ENCODE measurements at regions not wholly inside any gene's neighbourhood (a gene's known extent, or its start where the extent isn't known, plus 50 kb on each side); places are given as distances from the start of the nearest gene placed in this dataset.

- TF ChIP-seq, protein P1, sequence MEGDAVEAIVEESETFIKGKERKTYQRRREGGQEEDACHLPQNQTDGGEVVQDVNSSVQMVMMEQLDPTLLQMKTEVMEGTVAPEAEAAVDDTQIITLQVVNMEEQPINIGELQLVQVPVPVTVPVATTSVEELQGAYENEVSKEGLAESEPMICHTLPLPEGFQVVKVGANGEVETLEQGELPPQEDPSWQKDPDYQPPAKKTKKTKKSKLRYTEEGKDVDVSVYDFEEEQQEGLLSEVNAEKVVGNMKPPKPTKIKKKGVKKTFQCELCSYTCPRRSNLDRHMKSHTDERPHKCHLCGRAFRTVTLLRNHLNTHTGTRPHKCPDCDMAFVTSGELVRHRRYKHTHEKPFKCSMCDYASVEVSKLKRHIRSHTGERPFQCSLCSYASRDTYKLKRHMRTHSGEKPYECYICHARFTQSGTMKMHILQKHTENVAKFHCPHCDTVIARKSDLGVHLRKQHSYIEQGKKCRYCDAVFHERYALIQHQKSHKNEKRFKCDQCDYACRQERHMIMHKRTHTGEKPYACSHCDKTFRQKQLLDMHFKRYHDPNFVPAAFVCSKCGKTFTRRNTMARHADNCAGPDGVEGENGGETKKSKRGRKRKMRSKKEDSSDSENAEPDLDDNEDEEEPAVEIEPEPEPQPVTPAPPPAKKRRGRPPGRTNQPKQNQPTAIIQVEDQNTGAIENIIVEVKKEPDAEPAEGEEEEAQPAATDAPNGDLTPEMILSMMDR (IDR thresholded peaks at IDR 0.05) = no peak
- no peak for TF ChIP-seq POLR2A (IDR thresholded peaks at IDR 0.05)
These were observed 1134.4 kb upstream of the TSPY4 start for GRCh38 chrY:8202837-8203236.

Measured in body of pancreas (tissue), 4 donors.